HG02678 (cell line): ENCODE measurements at regions not wholly inside any gene's neighbourhood (a gene's known extent, or its start where the extent isn't known, plus 50 kb on each side); places are given as distances from the start of the nearest gene placed in this dataset.
"Not testable (repeated sequence)": the region's sequence is repeated elsewhere in the genome, so short reads cannot be mapped to it uniquely, and the experiment has no call there.

ENCODE experiments used
- ATAC-seq: cut with Tn5 transposase; IDR thresholded peaks from one replicate; pipeline ENCODE4 v1.9.1; 2021; ENCODE audit warnings: mild to moderate bottlenecking, moderate library complexity; ENCODE audit not compliant: unreplicated experiment

GRCh38 chr12:9379023-9379742 is 171.0 kb upstream of the PZP start:
- ATAC-seq = no peak

GRCh38 chr12:9378430-9378835 is 170.2 kb upstream of the PZP start:
- ATAC-seq = no peak

GRCh38 chr12:9372202-9372601 is 164.0 kb upstream of the PZP start:
- no peak for ATAC-seq

- ATAC-seq = no peak
Measured at GRCh38 chr12:9367828-9368227, 159.6 kb upstream of the PZP start.

- ATAC-seq = no peak
Measured at GRCh38 chr12:9367201-9367600, 159.0 kb upstream of the PZP start.

GRCh38 chr12:9365296-9365695 is 157.1 kb upstream of the PZP start:
- ATAC-seq = no peak

- peak; percentile 88 for ATAC-seq
Measured at GRCh38 chr12:9364224-9365176, 156.3 kb upstream of the PZP start.

- ATAC-seq = no peak
Measured at GRCh38 chr12:9363145-9363544, 154.9 kb upstream of the PZP start.

- ATAC-seq = no peak
Measured at GRCh38 chr12:9361879-9362326, 153.7 kb upstream of the PZP start.

- ATAC-seq = not testable (repeated sequence)
Measured at GRCh38 chr12:9354009-9354754, 146.0 kb upstream of the PZP start.

GRCh38 chr12:9351136-9351535 is 142.9 kb upstream of the PZP start:
- no peak for ATAC-seq

- ATAC-seq = no peak
Measured at GRCh38 chr12:9349888-9350885, 142.0 kb upstream of the PZP start.

GRCh38 chr12:9348906-9349518 is 140.8 kb upstream of the PZP start:
- ATAC-seq = no peak

- ATAC-seq = no peak
Measured at GRCh38 chr12:9347328-9348127, 139.3 kb upstream of the PZP start.

GRCh38 chr12:9346866-9347327 is 138.7 kb upstream of the PZP start:
- no peak for ATAC-seq

GRCh38 chr12:9345171-9345570 is 137.0 kb upstream of the PZP start:
- no peak for ATAC-seq

- no peak for ATAC-seq
Measured at GRCh38 chr12:9344541-9344940, 136.3 kb upstream of the PZP start.

- no peak for ATAC-seq
Measured at GRCh38 chr12:9343731-9344130, 135.5 kb upstream of the PZP start.
